VCaP (cell line): ENCODE measurements at regions not wholly inside any gene's neighbourhood (a gene's known extent, or its start where the extent isn't known, plus 50 kb on each side); places are given as distances from the start of the nearest gene placed in this dataset.

Experiments used
- H3K27ac ChIP-seq: fragments of 450-650 bp; 2 replicates; pipeline ENCODE4 v1.5.1; 2017
- TF ChIP-seq, protein P1 (sequence below): fragments of 450-650 bp; conservative IDR thresholded peaks from 2 replicates; pipeline ENCODE4 v1.5.1; 2017; ENCODE audit warnings: mild to moderate bottlenecking, moderate library complexity

DNA sequence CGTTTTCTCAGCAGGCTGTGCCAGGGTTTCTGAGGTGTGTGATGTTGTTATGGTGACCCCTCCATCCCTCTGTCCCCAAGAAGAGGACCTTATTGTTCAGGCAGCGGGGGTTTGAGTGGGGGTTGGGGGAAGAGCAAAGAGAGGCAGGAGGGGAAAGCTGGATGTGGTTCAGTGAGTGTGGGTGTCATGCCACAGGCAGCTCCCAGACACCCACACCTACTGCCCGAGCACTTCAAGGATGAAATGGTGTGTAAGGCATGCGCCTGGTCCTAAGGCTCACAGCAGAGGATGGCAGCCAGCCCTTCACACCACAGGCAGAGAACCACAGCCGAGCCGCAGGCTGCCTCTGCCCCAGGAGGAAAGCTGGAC lies 49.9 kb upstream of the STUM start:
- no peak overlapping the region for H3K27ac ChIP-seq
- TF ChIP-seq, protein P1, sequence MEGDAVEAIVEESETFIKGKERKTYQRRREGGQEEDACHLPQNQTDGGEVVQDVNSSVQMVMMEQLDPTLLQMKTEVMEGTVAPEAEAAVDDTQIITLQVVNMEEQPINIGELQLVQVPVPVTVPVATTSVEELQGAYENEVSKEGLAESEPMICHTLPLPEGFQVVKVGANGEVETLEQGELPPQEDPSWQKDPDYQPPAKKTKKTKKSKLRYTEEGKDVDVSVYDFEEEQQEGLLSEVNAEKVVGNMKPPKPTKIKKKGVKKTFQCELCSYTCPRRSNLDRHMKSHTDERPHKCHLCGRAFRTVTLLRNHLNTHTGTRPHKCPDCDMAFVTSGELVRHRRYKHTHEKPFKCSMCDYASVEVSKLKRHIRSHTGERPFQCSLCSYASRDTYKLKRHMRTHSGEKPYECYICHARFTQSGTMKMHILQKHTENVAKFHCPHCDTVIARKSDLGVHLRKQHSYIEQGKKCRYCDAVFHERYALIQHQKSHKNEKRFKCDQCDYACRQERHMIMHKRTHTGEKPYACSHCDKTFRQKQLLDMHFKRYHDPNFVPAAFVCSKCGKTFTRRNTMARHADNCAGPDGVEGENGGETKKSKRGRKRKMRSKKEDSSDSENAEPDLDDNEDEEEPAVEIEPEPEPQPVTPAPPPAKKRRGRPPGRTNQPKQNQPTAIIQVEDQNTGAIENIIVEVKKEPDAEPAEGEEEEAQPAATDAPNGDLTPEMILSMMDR: no peak
